Breast epithelium (tissue), 3 donors: ENCODE measurements at regions not wholly inside any gene's neighbourhood (a gene's known extent, or its start where the extent isn't known, plus 50 kb on each side); places are given as distances from the start of the nearest gene placed in this dataset.

Experiments
- POLR2AphosphoS5 ChIP-seq, 3 donors: sonication (generic); formaldehyde crosslinking; IDR thresholded peaks; one replicate each; pipeline ENCODE4 v1.6.1; 2017; ENCODE audit warnings: antibody characterized with exemption in 3 of 3
- TF ChIP-seq, protein P1 (sequence below), 3 donors: fragments of 450-650 bp; IDR thresholded peaks; one replicate each; pipeline ENCODE4 v1.5.1; 2016 to 2017; ENCODE audit warnings: antibody characterized with exemption in 3 of 3, mild to moderate bottlenecking in 3 of 3, moderate library complexity in 3 of 3

DNA sequence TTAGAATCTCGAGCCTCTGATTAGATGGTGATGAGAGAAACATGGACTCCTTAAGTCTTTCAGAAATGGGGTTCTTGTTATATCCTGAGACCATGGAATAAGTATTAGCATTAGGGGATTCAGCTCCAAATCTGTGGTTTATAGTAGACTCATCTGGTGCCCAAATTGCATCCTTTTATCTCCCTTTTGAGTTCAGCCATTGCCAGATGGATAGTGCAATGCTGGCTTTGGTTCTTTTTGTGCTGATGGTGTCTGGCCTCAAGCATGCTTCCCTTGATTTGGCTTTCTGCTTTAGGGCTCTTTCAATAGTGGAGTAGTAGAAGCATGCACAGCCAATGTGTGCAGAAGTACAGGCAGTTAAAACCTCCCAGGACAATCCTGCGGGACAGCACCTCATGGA, 306.4 kb downstream of the TSN start:
- TF ChIP-seq, protein P1, sequence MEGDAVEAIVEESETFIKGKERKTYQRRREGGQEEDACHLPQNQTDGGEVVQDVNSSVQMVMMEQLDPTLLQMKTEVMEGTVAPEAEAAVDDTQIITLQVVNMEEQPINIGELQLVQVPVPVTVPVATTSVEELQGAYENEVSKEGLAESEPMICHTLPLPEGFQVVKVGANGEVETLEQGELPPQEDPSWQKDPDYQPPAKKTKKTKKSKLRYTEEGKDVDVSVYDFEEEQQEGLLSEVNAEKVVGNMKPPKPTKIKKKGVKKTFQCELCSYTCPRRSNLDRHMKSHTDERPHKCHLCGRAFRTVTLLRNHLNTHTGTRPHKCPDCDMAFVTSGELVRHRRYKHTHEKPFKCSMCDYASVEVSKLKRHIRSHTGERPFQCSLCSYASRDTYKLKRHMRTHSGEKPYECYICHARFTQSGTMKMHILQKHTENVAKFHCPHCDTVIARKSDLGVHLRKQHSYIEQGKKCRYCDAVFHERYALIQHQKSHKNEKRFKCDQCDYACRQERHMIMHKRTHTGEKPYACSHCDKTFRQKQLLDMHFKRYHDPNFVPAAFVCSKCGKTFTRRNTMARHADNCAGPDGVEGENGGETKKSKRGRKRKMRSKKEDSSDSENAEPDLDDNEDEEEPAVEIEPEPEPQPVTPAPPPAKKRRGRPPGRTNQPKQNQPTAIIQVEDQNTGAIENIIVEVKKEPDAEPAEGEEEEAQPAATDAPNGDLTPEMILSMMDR (IDR thresholded peaks at IDR 0.05), result no peak
- TF ChIP-seq POLR2AphosphoS5 (IDR thresholded peaks at IDR 0.05), result no peak
